ENCODE measurements at regions not wholly inside any gene's neighbourhood (a gene's known extent, or its start where the extent isn't known, plus 50 kb on each side); places are given as distances from the start of the nearest gene placed in this dataset.
"Not testable (repeated sequence)": the region's sequence is repeated elsewhere in the genome, so short reads cannot be mapped to it uniquely, and the experiment has no call there.

DNA sequence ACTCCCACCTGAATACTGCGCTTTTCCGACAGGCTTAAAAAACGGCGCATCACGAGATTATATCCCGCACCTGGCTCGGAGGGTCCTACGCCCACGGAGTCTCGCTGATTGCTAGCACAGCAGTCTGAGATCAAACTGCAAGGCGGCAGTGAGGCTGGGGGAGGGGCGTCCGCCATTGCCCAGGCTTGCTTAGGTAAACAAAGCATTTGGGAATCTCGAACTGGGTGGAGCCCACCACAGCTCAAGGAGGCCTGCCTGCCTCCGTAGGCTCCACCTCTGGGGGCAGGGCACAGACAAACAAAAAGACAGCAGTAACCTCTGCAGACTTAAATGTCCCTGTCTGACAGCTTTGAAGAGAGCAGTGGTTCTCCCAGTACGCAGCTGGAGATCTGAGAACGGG is 976.2 kb upstream of the TMEFF2 start:
- CTCF ChIA-PET, POLR2A ChIA-PET: not testable (repeated sequence)

DNA sequence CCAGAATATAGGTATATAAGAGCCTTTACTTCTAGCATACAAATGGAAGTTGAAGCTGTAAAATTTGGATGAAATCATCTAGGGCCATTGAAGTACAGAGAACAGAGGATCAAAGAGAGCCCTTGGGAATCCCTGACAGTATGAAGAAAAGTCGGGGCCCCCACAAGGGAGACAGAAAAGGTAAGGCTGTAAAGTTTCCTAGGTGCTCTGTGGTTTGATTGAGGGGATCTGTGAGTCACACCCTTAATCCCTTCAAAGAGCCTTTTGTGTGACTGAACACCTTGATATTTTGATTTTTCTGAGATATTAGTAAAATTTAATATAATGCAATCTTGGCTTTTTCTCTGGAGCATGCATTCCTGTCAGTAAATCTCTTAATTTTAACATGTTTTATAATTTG is 961.7 kb upstream of the TMEFF2 start:
- ChIA-PET CTCF (no interaction called here), POLR2A (no interaction called here)

GRCh38 chr2:193154076-193154475 is 959.3 kb upstream of the TMEFF2 start:
- CTCF ChIA-PET: no interaction called here

GRCh38 chr2:193153576-193153975 is 958.8 kb upstream of the TMEFF2 start:
- POLR2A ChIA-PET: no interaction called here
- CTCF ChIA-PET: no interaction called here

More at GRCh38 chr2:193154076-193154475, 959.3 kb upstream of the TMEFF2 start:
- POLR2A ChIA-PET: no interaction called here

DNA sequence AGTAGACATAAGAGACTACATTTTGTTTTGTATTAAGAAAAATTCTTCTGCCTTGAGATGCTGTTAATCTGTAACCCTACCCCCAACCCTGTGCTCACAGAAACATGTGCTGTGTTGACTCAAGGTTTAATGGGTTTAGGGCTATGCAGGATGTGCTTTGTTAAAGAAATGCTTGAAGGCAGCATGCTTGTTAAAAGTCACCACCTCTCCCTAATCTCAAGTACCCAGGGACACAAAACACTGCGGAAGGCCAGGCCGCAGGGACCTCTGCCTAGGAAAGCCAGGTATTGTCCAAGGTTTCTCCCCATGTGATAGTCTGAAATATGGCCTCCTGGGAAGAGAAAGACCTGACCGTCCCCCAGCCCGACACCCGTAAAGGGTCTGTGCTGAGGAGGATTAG is 947.7 kb upstream of the TMEFF2 start:
- POLR2A ChIA-PET, CTCF ChIA-PET: not testable (repeated sequence)

- ChIA-PET POLR2A (no interaction called here), CTCF (no interaction called here)
Measured at GRCh38 chr2:193141998-193142397, 947.3 kb upstream of the TMEFF2 start.

- CTCF ChIA-PET: interaction anchor here (0.6 kb wide), 1 partner anchor 552 kb away, joined by 5 read pairs; no protein-coding TSS in a partner anchor
- POLR2A ChIA-PET: not testable (repeated sequence)
Measured at GRCh38 chr2:193140895-193141294, 946.2 kb upstream of the TMEFF2 start.

DNA sequence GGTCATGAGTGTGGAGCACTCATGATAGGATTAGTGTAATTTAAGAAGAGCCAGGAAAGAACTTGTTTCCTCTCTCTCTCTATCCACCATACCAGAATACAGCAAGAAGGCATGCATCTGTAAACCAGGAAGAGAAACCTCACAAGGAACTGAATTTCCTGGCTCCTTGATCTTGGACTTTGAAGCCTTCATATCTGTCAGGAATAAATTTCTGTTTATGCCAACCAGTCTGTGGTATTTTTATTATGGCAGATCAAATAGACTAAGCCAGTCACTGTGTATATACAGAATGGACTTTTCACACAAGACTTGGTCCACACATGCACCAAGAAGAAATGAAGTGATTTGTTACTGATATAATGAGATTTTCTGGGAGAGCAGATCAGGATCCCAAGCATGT is 930.1 kb upstream of the TMEFF2 start:
- POLR2A ChIA-PET: no interaction called here
- CTCF ChIA-PET: no interaction called here

DNA sequence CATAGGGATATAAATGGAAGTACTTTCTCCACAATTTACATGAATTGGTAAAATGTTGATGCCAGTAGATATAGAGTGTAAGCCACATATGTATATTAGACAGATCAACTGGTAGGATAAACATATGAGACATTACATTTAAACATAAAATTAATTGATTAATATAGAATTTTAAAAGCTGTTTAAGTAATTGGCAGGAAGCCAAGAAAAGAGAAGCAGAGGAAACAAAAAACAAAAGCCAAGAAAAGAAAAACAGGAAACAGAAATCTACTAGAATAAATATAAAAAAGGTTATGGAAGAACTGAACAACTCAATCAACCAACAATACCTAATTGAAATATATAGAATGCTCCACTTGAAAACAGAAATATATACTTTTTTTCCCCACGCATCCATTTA is 920.1 kb upstream of the TMEFF2 start:
- POLR2A ChIA-PET: no interaction called here
- CTCF ChIA-PET: no interaction called here

- POLR2A ChIA-PET: no interaction called here
Measured at GRCh38 chr2:193112986-193113385, 918.3 kb upstream of the TMEFF2 start.

DNA sequence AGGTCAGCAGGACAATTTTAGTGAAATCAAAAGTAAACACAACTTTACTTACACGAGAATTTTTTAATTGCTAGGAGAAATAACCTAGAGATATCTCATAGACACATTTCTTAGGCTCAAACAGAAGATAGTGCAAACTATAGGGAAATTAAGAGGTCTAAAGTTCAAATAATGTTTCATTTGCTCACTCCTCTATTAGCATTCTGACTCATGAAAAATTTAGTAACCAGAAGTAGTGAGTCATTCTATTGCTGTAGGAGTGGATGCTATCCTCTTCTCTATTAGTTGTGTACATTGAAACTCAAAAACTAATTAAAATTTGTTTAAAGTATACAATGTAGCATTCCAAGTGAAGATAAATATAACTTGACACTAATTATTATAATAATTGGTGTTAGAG is 908.3 kb upstream of the TMEFF2 start:
- ChIA-PET POLR2A (no interaction called here), CTCF (no interaction called here)

More at GRCh38 chr2:193112986-193113385, 918.3 kb upstream of the TMEFF2 start:
- CTCF ChIA-PET: no interaction called here

- ChIA-PET CTCF (no interaction called here), POLR2A (no interaction called here)
Measured at GRCh38 chr2:193101591-193101990, 906.9 kb upstream of the TMEFF2 start.

- ChIA-PET POLR2A (no interaction called here), CTCF (no interaction called here)
Measured at GRCh38 chr2:193088026-193088425, 893.3 kb upstream of the TMEFF2 start.

DNA sequence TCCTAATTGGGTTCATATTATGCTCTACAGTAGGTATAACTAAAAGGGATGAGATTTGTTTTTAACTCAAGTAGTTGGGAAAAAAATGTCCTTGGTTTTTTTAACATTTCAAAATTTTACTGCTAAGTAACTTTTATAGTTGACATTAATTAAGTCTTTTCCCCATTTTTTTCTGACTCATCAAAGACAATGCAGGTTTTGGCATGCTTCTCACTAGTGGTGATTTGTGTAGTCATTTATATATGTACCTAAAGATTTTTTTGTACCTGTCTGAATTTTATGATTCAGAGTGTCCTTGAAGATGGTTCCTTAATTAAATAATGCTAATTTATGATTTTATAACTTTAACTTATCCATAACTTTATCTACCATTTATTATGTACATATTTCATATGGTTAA is 882.3 kb upstream of the TMEFF2 start:
- POLR2A ChIA-PET: no interaction called here
- CTCF ChIA-PET: no interaction called here

DNA sequence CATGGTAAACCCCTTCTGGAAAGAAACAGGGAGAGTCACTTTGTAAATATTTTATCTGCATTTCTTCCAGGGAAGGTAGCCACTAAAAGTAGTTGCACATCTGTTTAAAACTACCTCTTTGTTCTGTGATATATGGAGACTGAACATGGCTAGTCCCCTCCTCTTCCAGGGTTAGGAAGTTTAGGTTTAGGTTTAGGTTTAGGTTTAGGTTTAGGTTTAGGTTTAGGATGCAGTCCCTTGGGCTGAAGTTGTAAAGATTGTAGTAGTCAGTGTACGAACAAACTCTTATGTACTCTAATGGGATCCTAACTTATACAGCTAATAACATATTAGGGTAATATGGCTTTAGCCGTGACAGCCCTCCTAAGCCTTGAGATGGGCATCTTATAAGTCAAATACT is 880.2 kb upstream of the TMEFF2 start:
- CTCF ChIA-PET: no interaction called here
- POLR2A ChIA-PET: no interaction called here

GRCh38 chr2:193072647-193073046 is 877.9 kb upstream of the TMEFF2 start:
- POLR2A ChIA-PET: no interaction called here
- CTCF ChIA-PET: no interaction called here

GRCh38 chr2:193025556-193025955 is 830.8 kb upstream of the TMEFF2 start:
- POLR2A ChIA-PET, CTCF ChIA-PET: not testable (repeated sequence)

DNA sequence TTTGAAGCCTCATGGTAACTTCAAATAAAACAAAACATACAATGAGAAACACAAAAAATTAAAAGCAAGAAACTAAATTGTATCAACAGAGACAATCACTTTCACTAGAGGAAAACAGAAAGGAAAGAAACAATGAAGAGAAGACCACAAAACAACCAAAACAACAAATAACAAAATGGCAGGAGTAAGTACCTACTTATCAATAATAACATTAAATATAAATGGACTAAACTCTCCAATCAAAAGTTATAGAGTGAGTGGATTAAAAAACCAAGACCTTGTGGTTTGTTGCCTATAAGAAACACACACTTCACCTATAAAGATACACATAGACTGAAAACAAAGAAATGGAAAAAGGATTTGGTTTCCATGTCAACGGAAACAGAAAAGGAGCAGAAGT is 830.1 kb upstream of the TMEFF2 start:
- CTCF ChIA-PET: no interaction called here
- POLR2A ChIA-PET: no interaction called here

GRCh38 chr2:193011870-193012269 is 817.1 kb upstream of the TMEFF2 start:
- ChIA-PET POLR2A (no interaction called here), CTCF (no interaction called here)

GRCh38 chr2:192993059-192993458 is 798.3 kb upstream of the TMEFF2 start:
- CTCF ChIA-PET: no interaction called here
- POLR2A ChIA-PET: no interaction called here

DNA sequence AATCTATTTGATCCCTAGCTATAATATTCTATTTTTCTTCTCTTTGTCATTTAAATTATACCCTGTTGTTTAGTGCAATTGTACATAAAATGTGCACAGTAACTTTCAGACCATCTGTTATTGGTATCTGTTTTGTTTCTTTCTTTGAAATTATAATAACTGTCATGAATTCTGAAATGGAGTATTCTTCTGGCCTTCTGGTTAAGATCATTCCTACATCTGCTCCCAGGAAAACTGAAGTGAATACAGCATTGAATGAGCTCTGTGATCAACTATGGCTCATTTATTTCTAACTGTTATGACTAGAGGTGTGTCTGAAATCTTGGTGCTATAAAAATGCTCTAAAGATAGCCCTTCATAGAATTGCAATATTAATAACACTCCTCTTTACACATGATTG is 788.4 kb upstream of the TMEFF2 start:
- CTCF ChIA-PET: interaction anchor here (0.6 kb wide), 1 partner anchor 557 kb away, joined by 3 read pairs; no protein-coding TSS in a partner anchor

GRCh38 chr2:192978395-192978794 is 783.7 kb upstream of the TMEFF2 start:
- POLR2A ChIA-PET: no interaction called here
- CTCF ChIA-PET: no interaction called here

More for the DNA sequence above, 788.4 kb upstream of the TMEFF2 start:
- POLR2A ChIA-PET: no interaction called here

- POLR2A ChIA-PET: no interaction called here
- CTCF ChIA-PET: no interaction called here
Measured at GRCh38 chr2:192971981-192972380, 777.2 kb upstream of the TMEFF2 start.
